GM19452 (cell line): ENCODE measurements at regions not wholly inside any gene's neighbourhood (a gene's known extent, or its start where the extent isn't known, plus 50 kb on each side); places are given as distances from the start of the nearest gene placed in this dataset.
"Not testable (repeated sequence)": the region's sequence is repeated elsewhere in the genome, so short reads cannot be mapped to it uniquely, and the experiment has no call there.

ENCODE experiments used
- ATAC-seq: cut with Tn5 transposase; IDR thresholded peaks from one replicate; pipeline ENCODE4 v1.9.1; 2021; ENCODE audit not compliant: unreplicated experiment

DNA sequence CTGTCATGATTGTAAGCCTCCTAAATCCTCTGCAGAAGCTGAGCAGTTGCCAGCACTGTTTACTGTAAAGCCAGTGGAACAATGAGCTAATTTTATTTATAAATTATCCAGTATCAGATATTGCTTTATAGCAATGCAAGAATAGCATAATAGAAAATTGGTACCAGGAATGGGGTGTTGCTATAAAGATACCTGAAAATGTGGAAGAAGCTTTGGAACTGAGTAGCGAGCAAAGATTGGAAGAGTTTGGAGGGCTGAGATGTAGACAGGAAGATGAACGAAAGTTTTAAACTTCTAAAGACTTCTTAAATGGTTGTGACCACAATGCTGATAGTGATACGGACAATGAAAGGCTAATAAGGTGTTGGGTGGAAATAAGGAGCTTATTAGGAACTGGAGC is 917.4 kb upstream of the POT1 start:
- ATAC-seq: no peak

DNA sequence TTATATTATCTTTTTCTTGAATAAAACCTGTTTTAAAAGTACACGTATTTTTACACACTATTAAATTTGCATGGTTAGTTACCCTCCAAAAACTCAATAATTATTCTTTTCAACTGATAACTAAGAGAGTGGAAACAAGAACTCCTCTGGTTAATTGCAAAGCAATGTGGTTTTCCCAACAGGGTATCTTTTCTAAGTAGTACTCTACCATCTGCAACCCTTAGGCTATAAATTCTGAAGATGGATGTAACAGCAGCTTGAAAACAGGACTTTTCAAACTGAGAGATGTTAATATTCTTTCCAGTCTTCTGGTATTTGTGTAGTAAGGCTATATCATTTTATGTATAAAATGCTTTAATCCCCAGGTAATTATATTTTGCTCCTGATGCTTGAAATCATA is 916.1 kb upstream of the POT1 start:
- ATAC-seq: no peak

DNA sequence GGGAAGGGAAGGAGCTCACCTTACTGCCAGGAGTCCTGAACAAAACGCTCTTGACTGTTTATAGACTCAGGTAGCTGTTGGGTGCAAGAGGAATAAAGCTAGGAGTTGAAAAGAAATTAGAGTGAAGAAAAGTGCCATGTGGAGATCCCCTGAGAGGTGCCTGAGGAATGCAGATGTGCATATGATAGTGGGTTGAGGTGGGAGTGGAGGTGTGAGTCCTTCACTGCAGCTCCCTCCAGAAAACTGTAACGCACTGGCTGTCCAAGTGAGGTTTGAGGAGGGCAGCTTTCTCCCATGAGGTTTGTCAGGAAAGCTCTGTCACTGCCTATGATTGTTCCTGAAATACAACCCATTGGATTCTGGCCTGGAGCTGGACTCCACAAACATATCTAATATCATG is 904.8 kb upstream of the POT1 start:
- ATAC-seq: no peak

DNA sequence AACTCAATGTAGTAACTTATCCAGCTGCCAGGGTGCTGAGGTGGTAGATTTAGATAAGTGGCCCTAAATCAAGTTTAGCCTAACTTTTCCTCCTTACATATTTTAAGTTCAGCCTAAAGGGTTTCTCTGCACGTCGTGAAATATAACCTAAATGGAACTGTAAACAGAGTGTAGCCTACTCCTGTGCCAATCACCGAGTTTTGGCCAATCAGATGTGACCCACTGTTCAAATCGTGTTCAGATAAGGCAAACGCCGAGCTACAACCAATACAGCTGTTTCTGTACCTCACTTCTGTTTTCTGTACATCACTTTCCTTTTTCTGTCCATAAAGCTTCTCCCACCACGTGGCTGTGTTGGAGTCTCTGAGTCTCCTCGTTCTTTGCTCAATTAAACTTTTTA is 904.2 kb upstream of the POT1 start:
- ATAC-seq: no peak

DNA sequence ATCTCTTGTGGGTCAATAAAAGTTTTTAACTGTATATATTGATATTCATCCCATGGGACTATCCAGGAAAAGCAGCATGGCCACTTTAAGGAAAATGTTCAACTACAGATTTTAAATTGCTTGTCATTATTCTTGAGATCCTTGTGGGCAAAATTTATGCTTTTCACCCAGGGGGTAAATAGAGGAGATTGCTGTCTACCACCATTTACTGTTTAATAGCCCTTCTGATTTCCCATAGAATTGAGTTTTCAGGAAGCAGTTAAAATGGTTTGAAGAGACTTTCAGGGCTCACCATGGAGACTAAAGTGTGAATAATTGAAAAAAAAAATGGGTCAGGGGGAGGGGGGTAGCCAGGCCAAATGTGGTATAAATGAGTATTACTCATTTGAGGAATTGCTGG is 901.1 kb upstream of the POT1 start:
- no peak for ATAC-seq

DNA sequence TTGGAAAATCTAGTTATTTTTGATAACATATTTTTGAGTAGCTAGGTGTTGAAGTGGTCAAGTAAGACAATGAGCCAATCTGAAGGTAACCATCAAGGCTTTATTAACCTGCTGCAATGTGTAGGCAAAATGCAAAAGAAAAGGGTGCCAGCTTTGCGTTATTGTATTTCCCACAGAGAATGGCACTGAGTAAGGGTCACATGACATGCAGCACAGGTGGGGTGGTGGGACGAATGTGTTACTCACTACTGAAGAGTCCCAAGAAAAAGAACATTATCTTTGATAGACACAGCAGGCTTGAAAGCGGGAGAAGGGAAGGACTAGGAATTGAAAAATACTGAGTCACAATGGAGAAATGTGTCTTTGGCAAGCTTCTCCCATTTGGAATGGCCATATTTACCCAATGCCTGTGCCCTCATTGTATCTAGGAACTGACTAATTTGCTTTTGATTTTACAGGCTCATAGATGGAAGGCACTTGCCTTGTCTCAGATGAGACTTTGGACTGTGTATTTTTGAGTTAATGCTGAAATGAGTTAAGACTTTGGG is 898.6 kb upstream of the POT1 start:
- ATAC-seq: no peak

DNA sequence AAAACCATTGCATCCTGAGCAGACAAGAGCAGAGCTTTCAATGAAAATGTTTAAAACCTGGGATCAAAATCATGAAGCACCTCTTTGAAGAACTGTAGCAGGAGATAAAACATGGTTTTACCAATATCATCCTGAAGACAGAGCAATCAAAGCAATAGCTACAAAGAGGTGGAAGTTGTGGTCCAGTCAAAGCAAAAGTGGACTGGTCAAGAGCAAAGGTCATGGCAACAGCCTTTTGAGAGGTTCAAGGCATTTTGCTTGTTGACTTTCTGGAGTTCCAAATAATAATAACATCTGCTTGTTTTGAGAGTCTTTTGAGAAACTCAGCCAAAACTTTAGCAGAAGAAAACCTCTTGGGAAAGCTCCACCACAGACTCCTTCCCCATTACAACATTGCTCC is 893.9 kb upstream of the POT1 start:
- ATAC-seq: no peak

DNA sequence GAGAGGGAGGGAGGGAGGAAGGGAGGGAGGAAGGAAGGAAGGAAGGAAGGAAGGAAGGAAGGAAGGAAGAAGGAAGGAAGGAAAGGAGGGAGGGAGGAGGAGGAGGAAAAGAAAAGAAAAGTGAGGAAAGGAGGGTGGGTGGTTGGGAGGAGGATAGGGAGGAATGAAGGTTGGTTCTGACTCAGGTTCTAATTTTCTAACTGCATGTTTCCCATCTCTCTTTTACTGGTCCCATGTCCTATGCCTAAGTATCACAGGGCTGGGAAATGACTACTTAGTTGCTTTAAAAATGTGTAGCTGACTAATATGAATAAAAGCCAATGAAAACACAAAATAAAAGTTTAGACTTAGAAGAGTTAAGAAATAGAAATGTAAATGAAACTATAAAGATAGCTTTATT is 890.9 kb upstream of the POT1 start:
- no peak for ATAC-seq

DNA sequence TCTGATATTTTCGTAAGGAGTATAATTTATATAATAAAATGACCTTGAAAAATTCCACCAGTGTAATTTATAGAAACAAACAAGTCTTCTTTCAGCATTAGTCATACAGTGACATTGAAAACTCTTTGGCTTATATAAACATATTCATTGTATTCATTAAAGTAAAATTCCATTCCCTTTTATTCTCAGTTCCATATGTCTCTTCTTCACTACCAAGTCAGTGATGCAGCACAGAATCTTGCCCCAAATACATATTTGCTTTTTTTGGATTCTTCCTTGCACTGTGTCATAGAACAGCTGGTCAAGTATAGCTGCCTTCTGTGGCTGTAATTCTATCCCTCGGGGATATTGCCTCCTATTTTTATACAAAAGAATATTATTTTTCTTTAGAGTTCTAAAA is 884.5 kb upstream of the POT1 start:
- no peak for ATAC-seq

DNA sequence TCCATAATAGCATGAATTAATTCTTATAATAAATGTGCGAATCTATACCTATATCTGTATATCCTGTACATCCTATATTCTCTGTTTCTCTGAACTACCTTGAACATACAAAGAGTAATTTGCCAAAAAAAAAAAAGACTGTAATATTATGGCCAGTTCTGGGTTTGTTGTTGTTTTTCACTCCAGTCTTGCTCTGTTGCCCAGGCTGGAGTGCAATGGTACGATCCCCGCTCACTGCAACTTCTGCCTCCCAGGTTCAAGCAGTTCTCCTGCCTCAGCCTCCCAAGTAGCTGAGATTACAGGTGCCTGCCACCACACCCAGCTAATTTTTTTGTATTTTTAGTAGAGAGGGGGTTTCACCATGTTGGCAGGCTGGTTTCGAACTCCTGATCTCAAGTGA is 876.9 kb upstream of the POT1 start:
- not testable (repeated sequence) for ATAC-seq

DNA sequence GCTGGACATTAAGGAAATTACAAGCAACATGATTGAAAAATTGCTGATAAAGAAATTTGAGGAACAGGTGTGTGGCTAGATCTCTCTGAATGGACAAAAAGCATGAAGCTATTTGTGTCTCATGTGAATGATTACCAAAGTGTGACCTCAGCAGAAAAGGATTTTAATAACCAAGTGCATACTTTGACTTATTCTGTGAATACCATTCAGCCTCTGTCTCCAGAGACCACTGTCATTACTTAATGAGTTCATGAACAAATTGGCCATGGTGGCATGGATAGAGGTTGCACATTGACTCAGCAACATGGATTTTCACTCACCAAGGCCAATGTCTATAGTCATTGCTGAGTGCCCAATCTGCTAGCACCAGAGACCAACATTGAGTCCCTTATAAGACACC is 874.6 kb upstream of the POT1 start:
- ATAC-seq: no peak

DNA sequence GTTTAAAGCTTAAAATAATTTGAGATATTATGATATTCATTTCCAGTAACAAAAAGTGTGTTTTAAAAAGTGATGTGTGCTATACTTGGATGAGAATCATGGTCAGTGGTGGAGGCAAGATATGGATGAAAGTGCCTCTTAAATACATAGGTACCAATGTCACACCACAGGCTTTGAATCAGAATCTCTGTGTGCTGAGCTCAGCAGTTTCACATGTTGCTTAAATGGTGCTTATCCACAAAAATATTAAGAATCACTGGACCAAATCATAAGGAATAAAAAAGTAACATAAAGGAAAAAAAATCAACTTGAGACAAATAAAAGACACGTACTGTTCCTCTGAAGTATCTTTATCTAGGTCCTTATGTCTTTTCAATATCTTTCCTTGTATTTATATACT is 850.5 kb upstream of the POT1 start:
- no peak for ATAC-seq

DNA sequence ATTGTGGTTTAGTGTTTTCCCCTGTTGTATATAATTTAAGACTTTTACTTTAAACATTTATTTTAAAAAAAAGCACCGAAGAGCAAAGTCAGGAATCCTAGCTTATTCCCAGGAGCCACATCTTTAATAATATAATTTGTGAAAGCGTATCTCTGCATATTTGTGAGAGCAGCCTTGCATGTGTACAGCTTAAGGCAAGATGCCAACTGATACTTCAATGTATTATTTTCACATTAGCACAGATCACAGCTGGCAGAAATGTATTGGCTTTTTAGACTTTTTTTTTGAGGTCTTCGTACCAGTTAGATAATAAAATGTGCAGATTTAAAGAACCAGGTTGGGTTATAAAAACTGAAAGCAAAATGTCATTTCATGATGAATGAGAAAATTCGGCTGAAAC is 845.7 kb upstream of the POT1 start:
- ATAC-seq: no peak

DNA sequence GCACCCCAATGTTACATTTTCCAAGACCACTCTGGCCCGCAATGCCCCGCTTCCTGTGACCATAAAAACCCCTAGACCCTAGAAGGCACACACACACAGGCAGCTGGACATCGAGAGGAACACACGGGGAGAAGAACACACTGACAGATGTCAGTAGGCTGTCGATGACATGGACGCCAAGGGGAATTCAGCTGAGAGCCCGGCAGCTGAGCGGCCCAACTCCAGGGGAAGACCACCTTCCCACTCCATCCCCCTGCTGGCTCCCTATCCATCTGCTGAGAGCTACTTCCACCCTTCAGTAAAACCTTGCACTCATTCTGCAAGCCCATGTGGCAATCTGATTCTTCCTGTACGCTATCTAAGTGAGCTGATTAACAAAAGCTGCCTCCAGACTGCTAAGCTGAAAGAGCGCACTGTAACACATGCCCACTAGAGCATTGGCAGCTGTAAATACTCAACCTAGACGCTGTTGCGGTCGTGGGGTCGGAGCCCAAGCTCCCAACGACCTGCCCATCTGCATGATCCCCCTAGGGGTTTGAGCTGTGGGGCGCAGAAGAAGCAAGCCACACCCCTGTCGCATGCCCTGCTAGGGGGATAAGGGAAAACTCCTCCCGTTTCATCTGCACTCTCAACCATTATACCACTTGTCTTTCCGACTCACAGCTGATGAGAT is 843.6 kb upstream of the POT1 start:
- ATAC-seq: no peak

DNA sequence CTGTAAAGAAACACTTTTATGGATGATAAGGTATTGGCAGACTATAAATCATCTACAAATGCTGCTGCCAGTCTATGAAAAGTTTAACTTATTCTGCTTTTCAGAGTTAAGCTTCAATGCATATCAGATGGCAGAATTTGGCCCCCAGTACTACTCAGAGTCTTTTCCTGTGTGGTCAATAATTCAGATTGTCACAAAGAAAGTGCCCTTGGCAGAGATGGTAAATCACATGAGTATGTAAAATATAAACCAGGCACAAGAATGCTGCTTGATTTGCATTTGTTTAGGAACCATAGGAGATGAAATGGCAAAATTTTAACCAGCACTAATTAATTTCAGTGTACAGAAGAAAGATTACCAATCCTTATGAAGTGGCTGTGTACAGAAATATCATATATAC is 818.3 kb upstream of the POT1 start:
- no peak for ATAC-seq

DNA sequence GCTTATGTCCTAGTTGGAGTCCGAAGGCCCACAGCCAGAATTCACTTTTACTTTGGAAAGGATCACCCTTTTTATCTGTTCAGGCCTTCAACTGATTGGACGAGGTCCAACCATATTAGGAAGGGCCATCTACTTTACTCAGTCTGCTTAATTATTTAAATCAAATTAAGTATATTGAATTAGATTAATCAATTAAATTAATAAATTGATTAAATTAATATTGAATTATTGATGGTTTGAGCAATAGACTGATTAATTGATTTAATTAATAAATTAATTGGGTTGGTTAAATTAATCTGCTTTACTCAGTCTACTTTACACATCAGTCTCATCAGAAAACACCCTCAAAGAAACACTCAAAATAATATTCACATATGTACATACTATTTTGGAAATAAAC is 816.9 kb upstream of the POT1 start:
- ATAC-seq: no peak

DNA sequence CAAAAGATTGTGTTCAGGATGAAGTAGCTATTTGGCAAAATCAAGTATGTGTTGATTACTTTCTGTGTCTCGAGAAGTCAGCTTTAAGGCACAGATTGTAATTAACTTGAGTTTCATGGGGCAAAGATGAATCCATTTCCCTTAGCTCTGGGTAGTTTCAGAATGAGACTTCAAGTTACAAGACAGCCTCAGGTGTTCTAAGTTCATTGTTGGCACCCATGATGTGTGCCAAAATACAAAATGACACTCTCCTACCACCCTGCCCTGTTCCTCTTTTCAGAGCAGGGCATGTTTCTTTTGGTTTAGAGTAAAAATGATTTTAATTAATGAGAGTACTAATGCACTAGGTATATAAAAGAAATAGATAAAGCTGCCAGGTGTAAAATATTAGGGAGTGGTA is 797.6 kb upstream of the POT1 start:
- ATAC-seq: no peak

DNA sequence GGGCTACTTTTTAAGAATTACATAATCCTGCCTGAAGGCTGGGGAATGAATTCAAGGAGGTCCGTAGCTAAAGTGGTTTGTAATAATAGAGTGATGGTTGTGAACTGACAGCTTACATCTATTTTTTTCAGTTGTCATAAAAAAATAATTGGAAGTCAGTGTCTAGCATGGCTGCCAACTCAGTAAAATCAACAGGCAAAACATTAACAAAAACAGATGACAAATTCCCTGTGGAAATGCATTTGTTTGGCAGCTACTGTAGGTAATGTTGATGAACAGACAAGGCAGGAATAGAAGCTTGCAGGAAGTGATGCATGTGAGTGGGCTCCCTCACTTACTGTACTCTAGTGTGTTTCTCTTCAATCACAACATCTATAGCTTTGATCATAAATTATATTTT is 766.0 kb upstream of the POT1 start:
- no peak for ATAC-seq

DNA sequence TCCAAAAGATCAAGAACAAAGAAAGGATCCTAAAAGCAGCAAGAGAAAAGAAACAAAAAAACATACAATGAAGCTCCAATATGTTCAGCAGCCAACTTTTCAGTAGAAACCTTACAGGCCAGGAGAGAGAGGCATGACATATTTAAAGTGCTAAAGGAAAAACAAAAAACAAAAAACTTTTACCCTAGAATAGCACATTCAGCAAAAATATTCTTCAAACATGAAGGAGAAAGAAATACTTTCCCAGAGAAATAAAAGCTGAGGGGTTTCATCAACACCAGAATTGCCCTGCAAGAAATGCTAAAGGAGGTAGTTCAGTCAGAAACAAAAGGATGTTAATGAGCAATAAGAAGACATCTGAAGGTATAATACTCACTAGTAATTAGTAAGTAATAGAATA is 753.5 kb upstream of the POT1 start:
- ATAC-seq: no peak

DNA sequence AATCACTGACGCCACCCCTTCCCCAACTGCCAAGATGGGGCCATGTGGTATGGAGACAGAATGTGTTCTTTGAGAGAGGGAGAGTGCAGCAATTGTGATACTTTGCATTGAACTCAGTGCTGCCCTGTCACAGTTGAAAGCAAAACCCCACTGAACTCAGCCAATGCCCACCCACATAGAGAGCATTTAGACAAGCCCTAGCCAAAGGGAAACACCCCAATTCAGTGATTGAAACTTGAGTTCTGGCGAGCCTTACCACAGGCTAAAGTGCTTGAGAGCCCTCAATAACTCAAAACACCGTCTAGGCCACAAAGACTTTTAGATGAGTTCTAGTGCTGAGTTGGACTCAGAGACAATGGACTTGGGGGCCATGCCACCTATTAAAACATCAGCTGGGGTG is 751.9 kb upstream of the POT1 start:
- no peak for ATAC-seq

DNA sequence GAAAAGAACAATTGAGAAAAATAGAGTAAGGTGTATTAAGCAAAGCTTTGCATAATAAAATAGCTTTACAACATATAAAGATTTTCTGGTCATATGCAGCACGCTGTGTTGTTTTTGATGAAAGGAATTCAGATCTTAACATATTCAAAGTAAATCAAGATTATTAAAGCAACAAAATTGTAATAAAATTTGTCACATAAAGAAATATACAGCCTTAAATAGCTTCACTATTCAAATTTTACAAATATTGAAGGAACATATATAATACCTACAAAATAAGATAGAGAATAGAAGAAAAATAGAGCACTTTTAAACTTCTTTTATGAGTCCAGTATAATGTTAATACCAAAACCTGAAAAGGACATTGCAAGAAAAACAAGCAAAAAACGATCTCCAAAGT is 749.1 kb upstream of the POT1 start:
- no peak for ATAC-seq

DNA sequence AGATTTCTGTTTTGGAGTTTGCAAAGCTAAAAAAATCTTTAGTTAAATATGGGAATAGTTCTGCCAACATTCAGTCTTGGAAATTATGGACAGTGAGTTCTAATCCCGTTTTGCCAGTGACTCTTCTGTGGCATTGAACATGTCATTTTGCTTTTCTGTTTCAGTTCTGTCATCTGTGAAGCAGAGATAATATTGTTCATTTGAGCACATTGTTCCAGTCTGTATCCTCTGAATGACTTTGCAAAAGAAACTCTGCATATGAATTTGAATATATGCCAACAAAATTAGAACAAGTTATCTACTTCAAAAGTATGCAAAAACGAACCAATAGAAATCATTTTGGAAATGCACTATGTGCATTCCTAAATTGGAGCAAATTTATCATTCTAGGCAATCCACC is 746.0 kb upstream of the POT1 start:
- no peak for ATAC-seq

DNA sequence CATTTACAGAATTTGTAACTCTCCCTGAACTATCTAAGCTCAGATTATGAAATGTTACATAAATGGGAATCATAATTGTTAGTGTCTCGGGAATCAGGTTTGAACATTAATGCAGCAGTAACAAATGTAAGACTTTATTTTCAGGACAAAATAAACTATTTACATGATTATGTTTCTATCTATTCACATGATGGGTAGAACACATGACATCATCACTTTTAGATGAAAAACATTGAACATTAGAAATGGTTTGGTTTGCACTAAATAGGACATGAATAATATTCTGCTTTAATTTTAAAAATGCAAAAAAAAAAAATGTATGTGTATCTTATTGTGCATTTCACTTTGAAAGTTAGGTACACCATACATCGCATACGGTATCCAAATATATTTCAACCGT is 745.5 kb upstream of the POT1 start:
- ATAC-seq: no peak
